DOHH2 (cell line): ENCODE measurements at regions not wholly inside any gene's neighbourhood (a gene's known extent, or its start where the extent isn't known, plus 50 kb on each side); places are given as distances from the start of the nearest gene placed in this dataset.

Source experiments
- EZH2phosphoT487 ChIP-seq: fragments of 200-600 bp; sonication (generic); IDR thresholded peaks from 2 replicates; pipeline ENCODE4 v1.6.1; 2017; ENCODE audit warnings: borderline replicate concordance, mild to moderate bottlenecking, antibody characterized with exemption, low read length, moderate library complexity, mixed read lengths
- TF ChIP-seq, protein P1 (sequence below): fragments of 200-600 bp; sonication (generic); IDR thresholded peaks from one replicate; pipeline ENCODE4 v1.5.1; 2014; ENCODE audit warnings: antibody characterized with exemption, mild to moderate bottlenecking, low read depth, low read length; ENCODE audit not compliant: poor library complexity, severe bottlenecking

DNA sequence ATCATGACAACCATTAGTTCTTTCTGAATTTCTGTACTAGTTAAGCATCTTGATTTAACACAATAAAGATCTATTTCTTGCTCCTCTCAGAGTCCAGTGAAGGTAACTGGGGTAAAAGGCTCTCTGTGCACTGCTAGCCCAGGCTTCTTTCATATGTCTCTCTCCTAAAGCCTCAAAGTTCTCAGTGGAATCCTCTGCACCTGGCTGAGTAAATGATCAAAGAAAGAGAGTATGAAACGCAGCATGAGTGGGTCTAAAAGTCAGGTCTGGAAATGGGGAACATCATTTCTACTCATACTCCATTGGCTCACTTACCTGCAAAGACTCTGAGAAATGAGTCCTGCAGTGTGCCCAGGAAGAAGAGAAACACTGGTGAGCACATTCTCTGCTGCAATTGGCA, 418.5 kb downstream of the PTPRC start:
- TF ChIP-seq, protein P1, sequence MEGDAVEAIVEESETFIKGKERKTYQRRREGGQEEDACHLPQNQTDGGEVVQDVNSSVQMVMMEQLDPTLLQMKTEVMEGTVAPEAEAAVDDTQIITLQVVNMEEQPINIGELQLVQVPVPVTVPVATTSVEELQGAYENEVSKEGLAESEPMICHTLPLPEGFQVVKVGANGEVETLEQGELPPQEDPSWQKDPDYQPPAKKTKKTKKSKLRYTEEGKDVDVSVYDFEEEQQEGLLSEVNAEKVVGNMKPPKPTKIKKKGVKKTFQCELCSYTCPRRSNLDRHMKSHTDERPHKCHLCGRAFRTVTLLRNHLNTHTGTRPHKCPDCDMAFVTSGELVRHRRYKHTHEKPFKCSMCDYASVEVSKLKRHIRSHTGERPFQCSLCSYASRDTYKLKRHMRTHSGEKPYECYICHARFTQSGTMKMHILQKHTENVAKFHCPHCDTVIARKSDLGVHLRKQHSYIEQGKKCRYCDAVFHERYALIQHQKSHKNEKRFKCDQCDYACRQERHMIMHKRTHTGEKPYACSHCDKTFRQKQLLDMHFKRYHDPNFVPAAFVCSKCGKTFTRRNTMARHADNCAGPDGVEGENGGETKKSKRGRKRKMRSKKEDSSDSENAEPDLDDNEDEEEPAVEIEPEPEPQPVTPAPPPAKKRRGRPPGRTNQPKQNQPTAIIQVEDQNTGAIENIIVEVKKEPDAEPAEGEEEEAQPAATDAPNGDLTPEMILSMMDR: no peak
- TF ChIP-seq EZH2phosphoT487: no peak
